ENCODE measurements at regions not wholly inside any gene's neighbourhood (a gene's known extent, or its start where the extent isn't known, plus 50 kb on each side); places are given as distances from the start of the nearest gene placed in this dataset.

- no peak for TF ChIP-seq POLR2A (IDR thresholded peaks at IDR 0.05; ENCODE audit: low read depth, low read length)
- no peak for TF ChIP-seq POLR2AphosphoS5 (IDR thresholded peaks at IDR 0.05; ENCODE audit: low read depth, low read length)
- no peak for TF ChIP-seq TAF1 (IDR thresholded peaks at IDR 0.05; ENCODE audit: low read depth, low read length)
- TF ChIP-seq SPI1 (IDR thresholded peaks at IDR 0.05; ENCODE audit: low read depth, low read length), result no peak
- no peak for TF ChIP-seq POU2F2 (IDR thresholded peaks at IDR 0.05; ENCODE audit: low read depth, low read length)
- TF ChIP-seq PAX5 (IDR thresholded peaks at IDR 0.05; ENCODE audit: insufficient read depth, low read length, severe bottlenecking), result no peak
These were observed 164.3 kb upstream of the AKR1E2 start for GRCh38 chr10:4661511-4662255.
